Retina (tissue), 1 donor: ENCODE measurements at regions not wholly inside any gene's neighbourhood (a gene's known extent, or its start where the extent isn't known, plus 50 kb on each side); places are given as distances from the start of the nearest gene placed in this dataset.
"Not testable (repeated sequence)": the region's sequence is repeated elsewhere in the genome, so short reads cannot be mapped to it uniquely, and the experiment has no call there.

Experiments used
- DNase-seq: peaks from one replicate; pipeline ENCODE4 v3.0.0-alpha.2; 2016

DNA sequence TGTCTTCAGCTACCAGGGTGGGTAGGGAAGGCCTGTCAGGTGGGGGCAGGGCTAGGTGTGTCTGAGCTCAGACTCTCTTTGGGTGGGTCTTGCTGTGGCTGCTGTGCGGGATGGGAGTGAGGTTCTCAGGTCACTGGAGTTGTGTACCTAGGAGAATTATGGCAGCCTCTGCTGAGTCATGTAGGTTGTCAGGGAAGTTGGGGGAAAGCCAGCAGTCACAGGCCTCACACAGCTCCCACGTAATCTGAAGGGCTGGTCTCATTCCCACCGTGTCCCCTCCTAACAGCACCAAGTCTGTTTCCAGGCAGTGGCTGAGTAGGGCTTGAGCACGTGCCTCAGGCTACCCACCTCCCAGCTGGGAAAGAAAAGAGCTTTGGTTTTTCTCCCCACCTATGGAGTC is 67.0 kb downstream of the CHCHD4 start:
- no peak for DNase-seq

DNA sequence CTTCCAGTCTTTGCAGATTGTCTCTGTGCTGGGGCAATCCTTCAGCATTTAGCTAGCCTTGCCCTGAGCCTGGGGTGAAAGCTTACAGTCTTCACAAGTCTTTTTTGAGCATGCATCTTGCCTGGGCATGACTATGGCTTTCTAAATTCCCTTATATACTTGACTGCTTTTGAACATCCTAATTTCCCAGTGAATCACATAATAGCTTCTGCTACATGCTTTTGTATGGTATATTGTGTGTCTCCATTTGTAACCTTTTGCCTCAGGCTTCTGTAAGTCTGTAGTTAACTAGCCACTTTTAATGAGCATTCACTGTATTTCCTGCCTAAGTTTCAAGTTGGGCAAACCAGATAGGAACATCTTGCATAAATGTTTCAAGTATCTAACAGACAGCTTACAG is 76.8 kb downstream of the CHCHD4 start:
- DNase-seq, result no peak

DNA sequence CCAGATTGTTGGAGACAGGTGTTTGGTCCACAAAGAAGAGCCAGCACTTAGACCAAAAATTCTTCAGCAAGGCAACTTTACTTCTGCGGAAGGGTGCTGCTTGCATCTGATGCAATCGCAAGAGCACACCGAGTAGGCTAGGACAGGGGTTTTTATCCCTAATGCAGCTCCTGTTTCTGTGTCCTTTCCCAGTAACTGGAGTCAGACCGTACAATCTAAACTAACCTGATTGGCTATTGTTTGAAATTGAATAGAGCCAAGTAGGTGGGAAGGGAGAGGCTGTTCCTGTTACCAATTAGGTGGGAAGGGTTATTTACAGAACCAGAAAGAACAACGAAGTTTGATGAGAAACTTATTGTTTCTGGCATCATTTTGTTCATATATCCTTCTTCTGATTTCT is 77.6 kb downstream of the CHCHD4 start:
- DNase-seq, result no peak

DNA sequence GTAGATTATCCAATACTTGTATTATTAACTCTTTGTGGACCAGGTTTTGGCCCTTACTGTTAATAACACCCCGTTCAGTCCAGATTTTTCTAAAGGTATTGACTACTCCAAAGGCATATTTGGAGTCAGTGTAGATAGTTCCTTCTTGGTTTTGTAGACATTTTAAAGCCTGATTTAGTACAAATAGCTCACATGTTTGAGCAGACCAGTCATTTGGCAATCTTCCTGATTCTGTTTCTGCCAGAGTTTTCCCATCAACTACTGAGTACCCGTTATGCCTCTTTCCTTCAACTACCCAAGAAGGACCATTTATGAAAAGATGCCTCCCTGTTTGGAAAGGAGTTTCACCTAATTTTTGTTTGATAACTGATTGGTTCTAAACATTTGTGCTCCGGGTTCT is 82.0 kb downstream of the CHCHD4 start:
- no peak for DNase-seq

DNA sequence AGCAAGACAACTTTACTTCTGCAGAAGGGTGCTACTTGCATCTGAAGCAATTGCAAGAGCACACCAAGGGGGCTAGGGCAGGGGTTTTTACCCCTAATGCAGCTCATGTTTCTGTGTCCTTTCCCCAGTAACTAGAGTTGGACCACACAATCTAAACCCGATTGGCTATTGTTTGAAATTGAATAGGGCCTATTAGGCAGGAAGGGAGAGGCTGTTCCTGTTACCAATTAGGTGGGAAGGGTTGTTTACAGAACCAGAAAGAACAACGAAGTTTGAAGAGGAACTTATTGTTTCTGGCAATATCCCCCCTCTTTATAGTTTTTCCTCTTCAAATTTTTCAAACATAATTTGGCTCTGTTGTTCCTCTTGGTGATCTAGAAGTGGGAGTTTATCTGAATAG is 85.5 kb downstream of the CHCHD4 start:
- no peak for DNase-seq

DNA sequence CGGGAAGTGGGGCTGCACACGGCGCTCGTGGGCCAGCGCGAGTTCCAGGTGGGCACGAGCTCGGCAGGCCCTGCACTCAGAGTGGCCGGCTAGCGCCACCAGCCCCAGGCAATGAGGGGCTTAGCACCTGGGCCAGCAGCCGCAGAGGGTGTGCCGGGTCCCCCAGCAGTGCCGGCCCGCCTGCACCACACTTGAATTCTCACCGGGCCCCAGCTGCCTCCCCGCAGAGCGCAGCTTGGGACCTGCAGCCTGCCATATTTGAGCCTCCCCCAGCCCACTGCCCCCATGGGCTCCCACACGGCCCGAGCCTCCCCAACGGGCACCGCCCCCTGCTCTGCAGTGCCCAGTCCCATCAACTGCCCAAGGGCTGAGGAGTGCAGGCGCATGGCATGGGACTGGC is 87.5 kb downstream of the CHCHD4 start:
- DNase-seq, result no peak

DNA sequence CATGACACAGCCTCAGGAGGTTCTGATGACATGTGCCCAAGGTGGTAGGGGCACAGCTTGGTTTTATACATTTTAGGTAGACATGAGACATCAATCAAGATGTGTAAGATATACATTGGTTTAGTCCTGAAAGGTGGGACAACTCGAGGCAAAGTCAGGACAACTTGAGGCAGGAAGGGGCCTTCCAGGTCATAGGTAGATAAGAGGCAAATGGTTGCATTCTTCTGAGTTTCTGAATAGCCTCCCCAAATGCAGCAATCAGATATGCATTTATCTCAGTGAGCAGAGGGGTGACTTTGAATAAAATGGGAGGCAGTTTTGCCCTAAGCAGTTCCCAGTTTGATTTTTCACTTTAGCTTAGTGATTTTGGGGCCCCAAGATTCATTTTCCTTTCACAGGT is 91.6 kb downstream of the CHCHD4 start:
- DNase-seq, result no peak

DNA sequence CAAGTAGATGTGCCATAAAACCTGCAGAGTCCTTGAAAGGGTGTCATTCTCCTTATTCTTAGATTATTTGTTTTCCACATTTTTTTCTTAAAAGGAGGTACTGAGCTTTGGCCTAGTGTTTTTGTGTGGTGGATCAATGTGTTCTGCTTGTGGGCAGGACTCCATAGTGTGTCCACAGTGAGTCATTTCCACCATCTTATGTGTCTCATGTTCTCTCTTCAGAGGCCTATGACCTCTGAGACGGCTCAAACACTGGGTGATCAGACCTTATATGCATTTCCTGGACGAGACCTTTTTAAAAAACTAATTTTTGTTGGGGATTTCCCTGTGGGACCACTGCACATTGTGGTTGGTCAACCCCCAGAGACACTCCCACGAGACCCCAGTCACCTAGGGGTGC is 93.4 kb downstream of the CHCHD4 start:
- DNase-seq, result no peak

DNA sequence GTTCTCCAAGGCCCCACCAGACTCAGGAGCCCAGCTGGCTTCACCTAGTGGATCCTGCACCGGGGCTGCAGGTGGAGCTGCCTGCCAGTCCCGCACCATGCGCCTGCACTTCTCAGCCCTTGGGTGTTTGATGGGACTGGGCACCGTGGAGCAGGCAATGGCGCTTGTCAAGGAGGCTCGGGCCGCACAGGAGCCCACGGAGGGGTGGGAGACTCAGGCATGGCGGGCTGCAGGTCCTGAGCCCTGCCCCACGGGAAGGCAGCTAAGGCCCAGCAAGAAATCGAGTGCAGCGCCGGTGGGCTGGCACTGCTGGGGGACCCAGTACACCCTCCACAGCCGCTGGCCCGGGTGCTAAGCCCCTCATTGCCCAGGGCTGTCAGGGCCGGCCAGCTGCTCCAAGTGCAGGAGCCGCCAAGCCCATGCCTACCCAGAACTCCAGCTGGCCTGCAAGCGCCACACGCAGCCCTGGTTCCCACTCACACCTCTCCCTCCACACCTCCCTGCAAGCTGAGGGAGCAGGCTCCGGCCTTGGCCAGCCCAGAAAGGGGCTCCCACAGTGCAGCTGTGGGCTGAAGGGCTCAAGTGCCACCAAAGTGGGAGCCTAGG is 95.2 kb downstream of the CHCHD4 start:
- not testable (repeated sequence) for DNase-seq

DNA sequence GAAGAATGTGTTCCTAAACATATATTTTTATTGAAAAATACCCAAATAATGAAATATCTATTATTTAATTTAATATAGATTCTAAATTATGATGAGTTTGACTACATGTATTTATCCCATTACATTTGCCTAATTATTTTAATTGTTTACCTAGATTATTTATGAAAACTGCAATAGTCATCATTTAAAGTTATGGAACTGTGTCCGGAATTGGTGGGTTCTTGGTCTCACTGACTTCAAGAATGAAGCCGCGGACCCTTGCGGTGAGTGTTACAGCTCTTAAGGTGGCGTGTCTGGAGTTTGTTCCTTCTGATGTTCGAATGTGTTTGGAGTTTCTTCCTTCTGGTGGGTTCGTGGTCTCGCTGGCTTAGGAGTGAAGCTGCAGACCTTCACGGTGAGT is 96.5 kb downstream of the CHCHD4 start:
- not testable (repeated sequence) for DNase-seq

DNA sequence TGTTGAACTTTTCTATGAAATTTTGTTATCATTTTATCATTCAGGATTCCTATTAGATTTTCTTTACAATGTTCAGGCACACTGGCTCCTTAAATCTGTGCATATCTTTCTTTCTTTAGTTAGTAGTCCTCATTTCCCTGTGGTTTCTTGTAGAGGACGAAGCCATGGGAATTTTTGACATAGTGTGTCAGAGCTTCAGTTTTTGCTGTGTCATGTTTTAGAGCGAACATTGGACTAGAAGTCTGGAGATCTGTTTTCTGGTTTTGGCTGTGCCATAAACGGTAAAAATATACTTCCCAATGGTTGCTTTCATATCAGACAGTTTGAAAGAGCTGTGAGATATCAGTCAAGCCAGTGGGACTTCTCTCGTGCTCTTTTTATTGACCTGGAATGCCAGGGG is 105.2 kb downstream of the CHCHD4 start:
- no peak for DNase-seq

DNA sequence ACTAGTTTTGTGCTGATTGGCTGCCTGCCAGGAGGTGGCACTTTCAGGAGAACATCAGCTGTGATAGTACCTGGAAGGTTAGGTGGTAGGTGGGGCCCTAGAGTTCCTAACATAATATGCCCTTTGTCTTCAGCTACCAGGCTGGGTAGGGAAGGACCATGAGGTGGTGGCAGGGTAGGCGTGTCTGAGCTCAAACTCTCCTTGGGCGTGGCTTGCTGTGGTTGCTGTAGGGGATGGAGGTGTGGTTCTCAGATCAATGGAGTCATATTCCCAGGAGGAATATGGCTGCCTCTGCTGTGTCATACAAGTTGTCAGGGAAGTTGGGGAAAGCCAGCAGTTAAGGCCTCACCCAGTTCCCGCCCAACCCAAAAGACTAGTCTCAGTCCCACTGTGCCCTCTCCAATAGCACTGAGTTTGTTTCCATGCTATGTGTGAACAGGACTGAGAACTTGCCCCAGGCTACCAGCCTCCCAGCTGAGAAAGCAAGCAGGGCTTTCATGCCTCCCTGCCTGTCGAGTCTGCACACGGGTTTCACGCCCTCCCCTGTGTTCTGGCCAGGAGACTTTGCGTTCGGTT is 107.7 kb downstream of the CHCHD4 start:
- DNase-seq, result no peak

DNA sequence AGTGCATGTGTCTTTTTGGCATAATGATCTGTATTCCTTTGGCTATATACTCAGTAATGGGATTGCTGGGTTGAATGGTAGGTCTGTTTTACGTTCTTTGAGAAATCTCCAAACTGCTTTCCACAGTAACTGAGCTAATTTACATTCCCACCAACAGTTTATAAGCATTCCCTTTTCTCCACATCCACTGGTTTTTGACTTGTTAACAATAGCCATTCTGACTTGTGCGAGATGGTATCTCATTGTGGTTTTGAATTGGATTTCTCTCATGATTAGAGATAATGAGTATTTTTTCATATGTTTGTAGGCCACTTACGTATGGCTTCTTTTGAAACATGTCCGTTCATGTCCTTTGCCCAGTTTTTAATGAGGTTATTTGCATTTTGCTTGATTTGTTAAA is 117.7 kb downstream of the CHCHD4 start:
- DNase-seq, result no peak

DNA sequence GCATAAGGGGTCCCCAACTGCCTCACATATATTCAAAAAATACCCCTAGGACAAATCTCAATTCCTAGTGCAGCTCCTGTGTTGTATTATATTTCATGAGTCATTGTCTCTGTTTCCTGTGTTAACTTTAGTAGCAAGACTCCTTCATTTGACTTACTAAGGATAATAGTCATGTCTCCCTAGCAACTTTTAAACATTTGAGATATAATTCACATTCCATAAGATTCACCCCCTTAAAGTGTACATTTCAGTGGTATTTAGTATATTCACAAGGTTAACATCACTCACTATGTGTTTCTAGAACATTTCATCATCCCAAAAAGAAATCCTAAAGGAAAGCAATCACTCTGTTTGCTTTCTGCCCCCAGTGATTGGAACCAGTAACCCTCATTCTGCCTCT is 121.3 kb upstream of the WNT7A start:
- DNase-seq, result no peak

DNA sequence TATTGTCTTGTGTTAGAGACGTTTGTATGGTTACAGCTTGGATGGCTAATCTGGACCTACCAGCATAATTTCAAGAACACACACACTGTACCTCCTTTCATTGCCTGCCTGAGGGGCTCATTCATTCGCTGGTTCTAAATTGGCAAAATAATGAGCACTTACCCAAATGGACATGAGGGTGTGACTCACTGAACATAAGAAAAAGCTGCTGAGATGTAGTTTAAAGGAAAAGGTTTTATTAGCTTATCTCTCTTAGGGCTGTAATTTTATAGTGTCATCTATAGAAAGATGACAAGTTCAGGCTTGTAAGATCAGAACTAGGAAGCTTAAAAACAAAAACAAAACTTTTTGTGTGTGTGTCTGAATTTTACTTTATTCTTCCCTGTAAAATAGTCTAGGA is 120.7 kb upstream of the WNT7A start:
- DNase-seq, result no peak

DNA sequence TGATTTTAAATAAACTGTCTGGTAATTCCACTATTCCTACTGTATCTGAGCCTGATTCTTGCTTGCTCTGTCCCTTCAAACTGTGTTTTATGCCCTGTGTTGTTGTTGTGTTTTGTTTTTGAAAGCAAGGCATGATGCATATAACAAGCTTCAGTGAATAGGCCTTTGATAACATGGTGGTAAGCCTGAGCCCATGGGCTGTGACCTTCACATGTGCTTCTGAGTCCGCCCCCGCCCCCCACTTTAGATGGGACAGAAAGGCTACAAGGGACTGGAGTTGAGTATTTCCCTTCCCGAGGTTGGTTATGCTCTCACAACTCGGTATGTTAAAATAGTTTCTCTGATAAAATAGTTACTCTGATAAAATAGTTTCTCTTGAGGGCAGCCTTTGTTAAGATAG is 119.0 kb upstream of the WNT7A start:
- DNase-seq, result no peak

DNA sequence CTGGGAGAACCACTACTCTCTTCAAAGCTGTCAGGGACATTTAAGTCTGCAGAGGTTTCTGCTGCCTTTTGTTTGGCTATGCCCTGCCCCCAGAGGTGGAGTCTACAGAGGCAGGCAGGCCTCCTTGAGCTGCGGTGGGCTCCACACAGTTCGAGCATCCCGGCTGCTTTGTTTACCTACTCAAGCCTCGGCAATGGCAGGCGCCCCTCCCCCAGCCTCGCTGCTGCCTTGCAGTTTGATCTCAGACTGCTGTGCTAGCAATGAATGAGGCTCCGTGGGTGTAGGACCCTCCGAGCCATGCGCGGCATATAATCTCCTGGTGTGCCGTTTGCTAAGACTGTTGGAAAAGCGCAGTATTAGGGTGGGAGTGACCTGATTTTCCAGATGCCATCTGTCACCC is 115.3 kb upstream of the WNT7A start:
- DNase-seq, result not testable (repeated sequence)

DNA sequence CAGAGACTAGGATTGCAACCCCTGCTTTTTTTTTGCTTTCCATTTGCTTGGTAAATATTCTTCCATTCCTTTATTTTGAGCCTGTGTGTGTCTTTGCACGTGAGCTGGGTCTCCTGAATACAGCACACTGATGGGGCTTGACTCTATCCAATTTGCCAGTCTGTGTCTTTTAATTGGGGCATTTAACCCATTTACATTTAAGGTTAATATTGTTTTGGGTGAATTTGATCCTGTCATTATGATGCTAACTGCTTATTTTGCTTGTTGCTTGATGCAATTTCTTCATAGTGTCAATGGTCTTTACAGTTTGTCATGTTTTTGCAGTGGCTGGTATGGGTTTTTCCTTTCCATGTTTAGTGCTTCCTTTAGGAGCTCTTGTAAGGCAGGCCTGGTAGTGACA is 109.1 kb upstream of the WNT7A start:
- not testable (repeated sequence) for DNase-seq

DNA sequence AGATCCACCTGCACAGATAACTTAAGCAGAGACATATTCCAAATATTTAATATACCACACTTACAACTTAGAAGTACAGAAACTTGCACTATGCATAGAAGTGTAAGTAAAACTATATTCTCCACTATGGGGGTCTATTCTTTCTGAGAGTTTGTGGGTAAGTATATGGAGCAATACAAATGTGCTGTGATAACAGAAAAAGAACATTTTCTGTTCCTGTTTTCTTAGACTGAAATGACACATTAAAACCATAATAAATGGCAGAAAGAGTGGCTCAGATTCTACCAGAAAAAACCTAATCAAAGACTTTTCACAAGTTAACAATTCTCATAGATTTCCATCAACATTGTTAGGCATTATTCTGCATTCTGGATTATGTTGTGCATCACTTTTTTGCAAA is 96.6 kb upstream of the WNT7A start:
- DNase-seq, result no peak

DNA sequence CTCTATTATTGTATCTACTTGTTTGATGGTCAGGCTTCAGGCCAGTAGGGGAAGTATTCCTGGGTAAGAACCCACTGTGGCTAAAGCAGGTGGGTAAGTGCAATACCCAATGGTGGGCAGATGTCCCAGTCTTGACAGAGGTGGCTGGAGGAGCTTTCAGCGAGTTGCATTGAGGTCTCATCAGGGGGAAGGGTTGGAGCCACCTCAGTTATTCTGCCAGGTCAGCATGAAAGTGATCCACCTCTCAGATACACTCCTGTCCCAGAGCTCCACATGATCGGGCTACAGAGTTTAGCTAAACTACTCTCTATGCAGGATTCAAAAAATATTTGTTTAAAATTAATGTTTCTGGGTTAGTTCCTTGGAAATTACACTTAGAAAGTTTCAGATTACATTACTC is 95.8 kb upstream of the WNT7A start:
- no peak for DNase-seq

DNA sequence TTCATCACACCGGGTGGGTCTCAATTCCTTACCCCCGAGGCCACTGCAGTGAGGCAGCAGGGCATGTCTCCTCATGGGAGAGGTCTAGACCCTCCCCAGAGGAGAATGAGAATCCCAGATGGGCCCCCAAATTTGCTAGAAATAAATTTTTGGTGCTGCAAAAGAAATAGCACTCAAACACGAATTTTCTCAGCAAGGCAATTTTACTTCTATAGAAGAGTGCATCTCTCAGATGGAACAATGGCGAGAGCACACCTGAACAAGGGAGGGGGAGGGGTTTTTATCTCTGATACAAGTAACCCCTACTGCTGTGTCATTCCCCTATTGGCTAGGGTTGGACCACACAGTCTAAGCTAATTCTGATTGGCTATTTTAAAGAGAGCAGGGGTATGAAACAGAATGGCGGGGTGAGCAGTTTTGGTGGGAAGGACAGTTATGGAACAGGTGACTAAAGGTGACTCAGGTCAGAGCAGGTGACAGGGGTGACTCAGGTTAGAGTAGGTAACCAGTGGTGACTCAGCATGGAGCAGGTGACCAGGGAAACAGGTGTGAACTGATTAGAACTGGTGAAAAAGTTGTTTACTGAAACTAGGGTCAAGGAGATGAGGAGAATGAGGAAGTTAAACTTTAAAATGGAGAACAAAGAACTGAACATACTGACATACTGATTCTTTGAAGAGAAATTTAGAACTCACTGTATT is 93.0 kb upstream of the WNT7A start:
- no peak for DNase-seq

DNA sequence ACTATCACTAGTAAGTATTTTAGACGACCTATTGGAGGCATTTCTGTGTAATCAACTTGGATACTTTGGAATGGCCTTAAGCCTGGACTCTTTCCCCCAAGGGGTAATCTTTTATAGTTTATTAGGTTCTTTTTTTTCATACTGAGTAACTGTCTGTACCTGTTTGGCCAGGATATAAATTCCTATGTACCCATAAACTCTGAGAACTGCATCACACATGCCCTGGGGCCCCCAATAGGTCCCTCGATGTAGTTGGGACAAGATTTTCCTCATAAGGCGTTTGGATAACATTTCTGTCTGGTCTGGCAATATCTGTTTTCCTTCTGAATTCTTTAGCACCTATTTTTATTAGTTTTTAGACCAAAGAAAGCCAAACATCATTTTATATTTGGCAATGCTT is 86.4 kb upstream of the WNT7A start:
- no peak for DNase-seq

DNA sequence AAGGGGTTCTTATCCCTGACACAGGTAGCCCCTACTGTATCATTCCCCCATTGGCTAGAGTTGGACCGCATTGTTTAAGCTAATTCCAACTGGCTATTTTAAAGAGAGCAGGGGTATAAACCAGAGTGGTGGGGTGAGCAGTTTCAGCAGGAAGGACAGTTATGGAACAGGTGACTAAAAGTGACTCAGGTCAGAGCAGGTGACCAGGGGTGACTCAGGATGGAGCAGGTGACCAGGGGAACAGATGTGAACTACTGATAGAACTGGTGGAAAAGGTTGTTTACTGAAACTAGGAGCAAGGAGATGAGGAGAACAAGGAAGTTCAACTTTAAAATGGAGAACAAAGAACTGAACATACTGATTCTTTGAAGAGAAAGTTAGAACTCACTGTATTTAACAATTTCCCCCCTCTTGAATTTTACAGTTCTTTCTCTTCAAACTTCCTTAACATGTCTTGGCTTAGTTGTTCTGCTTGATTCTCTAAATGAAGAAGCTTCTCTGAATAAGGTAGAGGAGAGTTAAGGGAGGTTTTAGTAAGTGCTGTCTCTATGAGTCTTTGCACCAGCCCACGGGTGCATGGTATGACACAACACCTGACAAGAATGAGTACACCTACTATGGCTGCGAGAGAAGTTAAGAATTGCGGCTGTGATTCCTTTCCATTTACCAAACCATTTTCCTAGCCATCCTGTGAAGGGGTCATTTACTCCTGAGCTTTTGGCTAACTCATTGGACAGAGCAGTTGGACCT is 83.4 kb upstream of the WNT7A start:
- DNase-seq, result no peak
